ENCODE measurements at regions not wholly inside any gene's neighbourhood (a gene's known extent, or its start where the extent isn't known, plus 50 kb on each side); places are given as distances from the start of the nearest gene placed in this dataset.

- TF ChIP-seq CHD7 (IDR thresholded peaks at IDR 0.05; ENCODE audit: insufficient replicate concordance, low read length) (no peak), CREB1 (IDR thresholded peaks at IDR 0.05) (no peak), KDM4A (IDR thresholded peaks at IDR 0.05; ENCODE audit: low read depth, low read length, severe bottlenecking) (no peak), EP300 (IDR thresholded peaks at IDR 0.05; ENCODE audit: borderline replicate concordance in 1 of 2, low read depth in 2 of 2, low read length in 2 of 2) (no peak), SIX5 (IDR thresholded peaks at IDR 0.05; ENCODE audit: low read depth, low read length) (no peak), SP4 (IDR thresholded peaks at IDR 0.05; ENCODE audit: low read length) (no peak), FOSL1 (IDR thresholded peaks at IDR 0.05; ENCODE audit: insufficient read depth, low read depth, low read length) (no peak), CTCF (IDR thresholded peaks at IDR 0.05; ENCODE audit: control extremely low read depth in 1 of 3, insufficient read depth in 1 of 3, low read depth in 1 of 3, low read length in 3 of 3) (no peak), ATF3 (IDR thresholded peaks at IDR 0.05; ENCODE audit: insufficient read depth, low read depth, low read length) (no peak)
These were observed 74.9 kb upstream of the BCAT1 start (continued) for GRCh38 chr12:25023808-25024207.
